Upper lobe of left lung (tissue), 4 donors: ENCODE measurements at regions not wholly inside any gene's neighbourhood (a gene's known extent, or its start where the extent isn't known, plus 50 kb on each side); places are given as distances from the start of the nearest gene placed in this dataset.

Experiments used
- CTCF ChIP-seq, 6 experiments: fragments of 450-650 bp in 4 of 6; fragments of 200-600 bp in 2 of 6; sonication (generic) in 2 of 6; IDR thresholded peaks; one replicate each; pipeline ENCODE4 v1.5.1; 2016 to 2019; ENCODE audit warnings: antibody characterized with exemption in 6 of 6
- EP300 ChIP-seq, 4 donors: sonication (generic); formaldehyde crosslinking; IDR thresholded peaks; one replicate each; pipeline ENCODE4 v1.5.1; 2017; ENCODE audit warnings: antibody characterized with exemption in 4 of 4, control low read depth in 2 of 4
- POLR2A ChIP-seq, 4 donors: fragments of 450-650 bp; IDR thresholded peaks; one replicate each; pipeline ENCODE4 v1.5.1; 2016 to 2017; ENCODE audit warnings: antibody characterized with exemption in 4 of 4, mild to moderate bottlenecking in 2 of 4
- POLR2AphosphoS5 ChIP-seq, 2 donors: sonication (generic); formaldehyde crosslinking; IDR thresholded peaks; one replicate each; pipeline ENCODE4 v1.5.1; 2017; ENCODE audit warnings: antibody characterized with exemption in 2 of 2

GRCh38 chr1:37391211-37392011 is 83.0 kb upstream of the ZC3H12A start:
- TF ChIP-seq POLR2A (IDR thresholded peaks at IDR 0.05), result no peak
- TF ChIP-seq POLR2AphosphoS5 (IDR thresholded peaks at IDR 0.05), result no peak
- no peak for TF ChIP-seq CTCF (IDR thresholded peaks at IDR 0.05)
- no peak for TF ChIP-seq EP300 (IDR thresholded peaks at IDR 0.05)
